Anterior cingulate cortex (tissue), 58 donors: ENCODE measurements at regions not wholly inside any gene's neighbourhood (a gene's known extent, or its start where the extent isn't known, plus 50 kb on each side); places are given as distances from the start of the nearest gene placed in this dataset.

Source experiments
- DNase-seq, 58 donors: peaks; one replicate each; lab custom pipeline; 2025; lab: John Stamatoyannopoulos, UW

DNA sequence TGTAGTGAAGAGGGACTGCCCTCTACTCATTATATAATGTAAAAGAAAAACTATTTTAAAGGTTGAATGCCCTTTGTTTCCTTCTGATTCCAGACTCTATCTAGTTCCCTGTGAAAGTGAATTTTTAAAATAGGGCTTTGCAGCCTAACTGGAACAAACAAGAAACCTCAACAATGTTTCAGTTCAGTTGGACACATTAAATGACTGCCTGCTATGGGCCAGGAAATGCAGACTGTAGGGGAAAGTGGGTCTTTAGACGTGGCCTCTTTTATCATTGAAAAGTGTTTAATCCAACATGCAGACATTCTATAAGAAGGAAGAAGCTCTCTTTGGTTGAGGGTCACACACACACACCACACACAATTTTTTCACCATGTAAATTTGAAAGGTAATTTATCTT, 289.1 kb downstream of the ICE1 start:
- DNase-seq = no peak

GRCh38 chr5:5711112-5711511, 288.6 kb downstream of the ICE1 start:
- no peak for DNase-seq

DNA sequence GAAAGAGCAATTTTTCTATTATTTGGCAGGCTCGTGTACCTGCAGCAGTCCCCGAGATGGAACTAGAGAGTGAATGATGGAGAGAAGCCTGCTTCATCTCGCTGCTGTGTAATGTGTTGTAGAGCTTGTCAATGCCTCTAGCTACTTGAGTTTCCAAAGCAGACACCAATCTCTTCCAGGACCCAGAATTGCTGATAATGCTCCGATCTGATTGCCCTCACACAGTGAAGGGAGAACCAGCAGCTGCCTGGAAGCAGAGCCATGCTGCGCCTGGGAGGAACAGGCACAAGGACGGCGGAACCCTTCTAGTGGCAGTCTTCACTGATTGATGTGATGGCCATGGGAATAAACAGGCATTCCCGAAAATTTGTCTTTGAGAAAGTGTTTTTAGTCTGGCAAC, 288.0 kb downstream of the ICE1 start:
- DNase-seq = no peak

DNA sequence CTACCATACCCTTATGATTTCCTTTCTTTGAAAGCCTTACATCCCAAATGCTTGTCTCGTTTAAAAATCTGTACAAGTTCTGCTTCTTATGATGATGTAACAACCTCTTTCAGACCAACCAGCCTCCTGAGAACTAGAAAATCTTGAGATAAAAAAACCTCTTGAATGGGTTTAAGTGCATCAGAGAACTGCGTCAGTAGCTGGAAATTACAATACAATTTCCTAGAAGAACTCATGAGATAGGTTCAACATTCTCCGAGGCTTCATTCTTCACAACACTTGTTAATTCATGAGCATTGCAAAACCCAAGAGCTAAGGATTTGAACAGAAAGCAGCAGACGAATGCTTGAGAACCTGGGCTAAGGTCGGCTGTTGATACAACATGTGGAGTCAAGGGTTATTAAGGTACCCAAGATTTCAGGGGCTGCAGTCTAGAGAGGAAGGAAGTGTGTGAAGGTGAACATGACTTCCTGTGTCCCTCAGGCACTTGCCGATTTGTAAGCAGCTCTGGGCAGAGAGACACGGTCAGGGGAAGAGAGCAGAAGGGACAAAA, 286.0 kb downstream of the ICE1 start:
- DNase-seq = no peak

DNA sequence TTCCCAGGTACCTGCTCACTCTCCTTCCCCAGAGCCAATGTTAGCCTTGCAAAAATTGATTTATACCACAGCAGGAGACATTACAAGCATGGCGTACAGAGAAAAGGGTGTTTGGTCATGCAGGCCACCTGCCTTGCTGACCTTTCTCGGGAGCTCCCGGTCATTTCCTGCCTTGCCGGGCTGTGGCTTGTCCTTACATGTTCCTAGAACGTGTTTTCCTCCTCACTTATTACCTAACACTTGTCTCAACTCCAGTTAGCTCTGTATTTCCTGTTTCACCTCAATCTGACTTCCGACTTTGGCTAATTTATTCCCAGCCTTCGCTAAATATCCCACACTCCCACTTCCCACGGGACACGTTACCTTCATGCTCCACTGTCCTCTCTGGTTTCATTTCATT, 282.5 kb downstream of the ICE1 start:
- no peak for DNase-seq

GRCh38 chr5:5704352-5704751, 281.9 kb downstream of the ICE1 start:
- DNase-seq = no peak

DNA sequence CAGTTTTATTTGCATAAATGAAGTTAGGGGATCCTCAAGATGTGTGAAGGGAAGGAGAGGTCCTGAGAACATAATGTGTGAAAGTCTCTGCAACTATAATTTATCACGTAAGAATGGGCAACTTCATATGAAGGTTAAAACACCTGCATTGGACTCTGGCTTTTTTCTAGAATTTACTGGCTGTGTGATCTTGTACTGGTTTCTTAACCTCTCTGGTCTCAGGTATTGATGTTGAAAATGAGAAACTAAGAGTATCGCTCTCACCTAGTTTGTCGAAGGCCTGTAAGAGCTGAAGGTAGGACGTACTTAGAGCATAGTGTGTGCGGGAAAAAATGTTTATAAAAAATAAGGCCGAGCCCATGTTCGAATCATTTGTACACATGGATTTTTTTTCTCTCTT, 280.5 kb downstream of the ICE1 start:
- DNase-seq = no peak

DNA sequence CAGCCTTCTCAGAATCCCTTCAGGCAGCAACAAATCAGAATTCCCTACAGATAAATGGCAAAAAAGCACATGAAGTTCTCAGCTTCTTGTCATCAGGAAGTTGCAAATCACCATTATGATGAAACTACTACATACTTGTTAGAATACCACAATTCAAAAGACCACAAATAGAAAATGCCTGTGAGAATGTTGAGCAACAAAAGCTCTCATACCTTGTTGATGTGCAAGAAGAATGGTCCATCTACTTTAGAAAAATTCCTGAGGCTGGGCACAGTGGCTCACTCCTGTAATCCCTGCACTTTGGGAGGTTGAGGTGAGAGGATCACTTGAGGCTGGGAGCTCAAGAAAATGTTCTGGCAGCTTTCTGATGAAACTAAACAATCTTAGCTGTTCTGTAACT, 278.1 kb downstream of the ICE1 start:
- no peak for DNase-seq

DNA sequence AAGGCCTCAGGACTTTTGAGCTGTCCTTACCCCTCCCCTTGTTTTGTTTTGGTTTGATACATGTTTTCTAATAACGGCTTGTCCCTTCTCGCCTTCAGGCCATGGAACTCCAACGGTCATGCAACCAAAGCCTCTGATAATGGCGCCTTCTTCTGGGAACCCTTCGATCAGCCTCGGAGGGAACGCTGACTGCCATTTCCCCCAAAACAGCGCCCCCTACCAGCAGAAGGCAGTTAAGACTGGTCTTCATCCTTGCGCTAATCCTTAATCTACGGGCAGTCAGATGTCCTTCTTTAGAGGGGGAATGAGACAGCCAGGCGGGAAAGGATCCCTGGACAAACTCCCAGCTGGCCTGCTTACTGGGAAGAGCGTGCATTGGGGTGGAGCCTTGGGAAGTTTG, 276.6 kb downstream of the ICE1 start:
- no peak for DNase-seq

DNA sequence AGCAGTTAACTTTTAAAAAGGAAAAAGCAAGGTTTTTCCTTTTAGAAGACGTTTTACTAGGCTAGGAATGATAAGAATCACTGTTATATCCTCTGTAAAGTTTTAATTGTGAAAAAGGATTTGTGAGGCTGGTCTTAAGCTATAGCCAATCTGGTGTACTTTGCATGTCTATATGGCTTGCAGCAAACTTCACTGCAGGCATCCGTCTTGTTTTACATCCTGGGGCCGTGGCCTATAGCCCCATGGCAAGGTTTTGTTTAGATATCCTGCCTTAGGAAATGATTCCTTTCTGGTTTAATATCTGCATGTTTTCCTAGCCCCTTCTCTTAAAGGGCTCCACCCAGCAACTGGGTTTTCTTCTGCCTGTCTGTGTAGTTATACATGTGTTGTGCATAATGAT, 272.8 kb downstream of the ICE1 start:
- DNase-seq = no peak

- DNase-seq = no peak
Observed at GRCh38 chr5:5688925-5689310, 266.4 kb downstream of the ICE1 start.

DNA sequence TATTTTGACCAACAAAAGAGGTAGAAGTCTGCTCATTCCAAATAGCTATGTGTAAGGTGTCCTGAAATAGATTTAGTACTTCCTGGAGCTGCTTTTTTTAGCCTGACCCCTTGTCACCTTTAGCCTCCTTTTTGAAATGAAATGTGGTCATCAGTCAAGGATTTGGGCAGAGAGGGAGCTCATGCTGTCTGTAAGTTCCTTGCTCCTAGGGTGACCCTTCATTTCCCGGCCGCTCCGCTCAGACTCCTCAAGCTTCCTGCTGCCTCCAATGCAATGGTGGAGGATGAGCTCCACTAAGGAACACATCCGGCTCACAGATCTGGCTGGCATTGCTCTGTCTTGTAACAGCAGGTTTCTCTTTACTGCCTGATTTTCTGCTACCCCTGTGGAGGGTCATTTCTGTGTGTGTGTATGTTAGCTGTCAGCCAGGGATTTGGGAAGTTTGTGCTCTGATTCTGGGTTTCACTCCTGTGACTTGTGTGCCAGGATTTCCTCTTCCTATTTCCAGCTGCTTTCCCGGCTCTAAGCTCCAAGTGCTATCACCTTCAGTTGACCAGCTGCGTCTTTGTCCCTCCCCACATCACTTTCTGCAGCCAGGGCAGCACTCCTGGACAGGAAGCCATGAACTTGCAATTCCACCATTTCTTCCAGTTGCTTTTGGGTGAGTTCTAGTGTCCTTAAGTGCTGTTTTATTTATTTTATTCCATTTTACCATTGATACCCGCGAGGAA, 265.9 kb downstream of the ICE1 start:
- DNase-seq = no peak

GRCh38 chr5:5687113-5687512, 264.6 kb downstream of the ICE1 start:
- DNase-seq = no peak

DNA sequence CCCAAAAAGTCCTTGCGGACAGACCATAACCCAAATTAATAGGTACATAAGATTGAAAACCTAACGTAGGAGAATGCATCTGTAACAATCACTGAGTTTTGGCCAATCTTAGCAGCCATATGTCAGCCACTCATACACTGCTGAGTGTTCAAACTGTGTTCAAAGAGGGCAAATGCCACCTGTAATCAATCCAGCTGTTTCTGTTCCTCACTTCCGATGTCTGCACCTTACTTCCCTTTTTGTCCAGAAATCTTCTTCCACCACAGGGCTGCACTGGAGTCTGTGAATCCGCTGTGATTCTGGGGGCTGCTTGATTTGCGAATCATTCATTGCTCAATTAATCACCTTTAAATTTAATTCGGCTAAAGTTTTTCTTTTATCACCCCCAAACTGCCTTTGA, 263.9 kb downstream of the ICE1 start:
- DNase-seq = no peak

GRCh38 chr5:5685737-5686136, 263.3 kb downstream of the ICE1 start:
- DNase-seq = no peak

- no peak for DNase-seq
Observed at GRCh38 chr5:5683174-5683573, 260.7 kb downstream of the ICE1 start.

DNA sequence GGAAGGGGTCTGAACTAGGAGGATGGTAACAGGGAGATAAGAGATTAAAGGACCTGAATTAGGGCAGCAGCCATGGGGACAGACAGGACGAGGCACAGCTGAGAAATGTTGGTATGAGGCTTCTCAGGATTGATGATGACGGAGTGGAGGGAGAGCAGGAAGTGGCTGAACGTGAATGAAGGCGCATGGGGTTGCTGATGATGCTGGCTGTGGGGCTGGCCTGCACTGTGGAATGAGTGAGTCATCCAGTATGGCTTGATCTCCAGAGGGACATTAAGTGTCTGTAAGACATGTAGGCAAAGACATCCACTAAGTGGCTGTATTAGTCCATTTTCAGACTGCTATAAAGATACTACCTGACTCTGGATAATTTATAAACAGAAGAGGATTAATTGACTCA, 256.4 kb downstream of the ICE1 start:
- no peak for DNase-seq

GRCh38 chr5:5677738-5678137, 255.3 kb downstream of the ICE1 start:
- DNase-seq = no peak

- no peak for DNase-seq
Observed at GRCh38 chr5:5676218-5676617, 253.7 kb downstream of the ICE1 start.

DNA sequence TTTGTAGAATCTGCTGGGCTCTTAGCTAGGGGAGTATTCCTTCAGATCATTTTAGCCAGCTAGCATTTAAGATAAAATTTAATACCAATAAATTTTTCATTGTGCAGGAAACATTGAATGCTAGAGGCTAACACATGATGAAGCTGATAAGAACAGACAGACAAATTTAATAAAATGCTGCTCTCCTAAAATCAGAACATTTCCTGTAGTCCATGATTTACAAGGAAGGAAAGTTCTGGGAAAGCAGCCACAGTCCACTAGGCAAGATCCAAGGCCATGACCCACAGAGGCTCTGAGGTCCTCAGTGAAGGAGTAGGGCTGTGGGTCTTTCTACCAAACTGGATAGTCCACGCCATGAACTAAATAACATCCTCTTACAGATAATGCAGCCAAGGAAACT, 253.0 kb downstream of the ICE1 start:
- no peak for DNase-seq

GRCh38 chr5:5671823-5672222, 249.3 kb downstream of the ICE1 start:
- DNase-seq = no peak

DNA sequence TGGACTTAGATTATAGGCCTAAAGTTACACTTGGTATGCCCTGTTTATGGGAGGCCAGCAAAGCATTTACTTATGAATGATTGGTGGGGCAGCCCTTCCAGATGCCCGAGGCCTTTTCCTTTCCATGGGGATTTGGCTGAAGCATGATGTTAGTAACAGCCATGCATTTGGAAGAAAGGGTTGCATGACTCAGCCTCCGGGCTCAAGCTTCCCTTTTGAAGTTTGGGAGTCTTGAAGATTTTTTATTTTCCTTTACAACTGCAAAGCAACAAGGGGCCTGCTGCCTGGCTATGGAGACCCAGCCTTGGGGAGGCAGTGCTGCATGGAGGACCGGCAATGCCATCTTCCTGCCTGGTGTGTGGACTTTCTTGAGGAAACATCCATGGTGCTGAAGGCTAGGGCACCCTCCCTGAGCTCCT, 244.7 kb downstream of the ICE1 start:
- DNase-seq = no peak

GRCh38 chr5:5666369-5666768, 243.9 kb downstream of the ICE1 start:
- no peak for DNase-seq
